ENCODE measurements at regions not wholly inside any gene's neighbourhood (a gene's known extent, or its start where the extent isn't known, plus 50 kb on each side); places are given as distances from the start of the nearest gene placed in this dataset.

GRCh38 chr10:7488418-7488829, 77.6 kb upstream of the SFMBT2 start:
- H3K27me3 Mint-ChIP-seq (ENCODE audit: insufficient read depth) = no peaks in the 10 kb centered on the region; the same call in none of the 2 replicates
- H3K4me1 Mint-ChIP-seq (ENCODE audit: low read depth) = no peaks in the 10 kb centered on the region
- no peak overlapping the region for H3K4me3 Mint-ChIP-seq
- no peak for DNase-seq
- no peak for TF ChIP-seq CTCF (IDR thresholded peaks at IDR 0.05)
- H3K27ac Mint-ChIP-seq = no peak overlapping the region
- peaks cover 39% of the 10 kb centered on the region for H3K9me3 Mint-ChIP-seq
- H3K36me3 Mint-ChIP-seq (ENCODE audit: low read depth) = no peaks in the 10 kb centered on the region

- Mint-ChIP-seq H3K36me3 (ENCODE audit: low read depth) (no peaks in the 10 kb centered on the region), H3K4me1 (ENCODE audit: low read depth) (no peaks in the 10 kb centered on the region)
These were observed 76.7 kb upstream of the SFMBT2 start for GRCh38 chr10:7487528-7487927.

GRCh38 chr10:7486528-7486927, 75.7 kb upstream of the SFMBT2 start:
- no peaks in the 10 kb centered on the region for H3K36me3 Mint-ChIP-seq (ENCODE audit: low read depth)
- H3K9me3 Mint-ChIP-seq = peaks cover 40% of the 10 kb centered on the region
- no peak for DNase-seq
- H3K4me3 Mint-ChIP-seq = no peak overlapping the region
- no peak overlapping the region for H3K27ac Mint-ChIP-seq
- H3K4me1 Mint-ChIP-seq (ENCODE audit: low read depth) = no peaks in the 10 kb centered on the region
- H3K27me3 Mint-ChIP-seq (ENCODE audit: insufficient read depth) = no peaks in the 10 kb centered on the region; the same call in 1 of the 2 replicates
- no peak for TF ChIP-seq CTCF (IDR thresholded peaks at IDR 0.05)

More at GRCh38 chr10:7487528-7487927, 76.7 kb upstream of the SFMBT2 start:
- TF ChIP-seq CTCF (IDR thresholded peaks at IDR 0.05) = no peak
- H3K9me3 Mint-ChIP-seq = peaks cover 39% of the 10 kb centered on the region
- H3K4me3 Mint-ChIP-seq = no peak overlapping the region
- no peak for DNase-seq
- H3K27me3 Mint-ChIP-seq (ENCODE audit: insufficient read depth) = no peaks in the 10 kb centered on the region; the same call in none of the 2 replicates
- no peak overlapping the region for H3K27ac Mint-ChIP-seq

- peaks cover 46% of the 10 kb centered on the region for H3K9me3 Mint-ChIP-seq
These were observed 75.0 kb upstream of the SFMBT2 start for GRCh38 chr10:7485799-7486198.

GRCh38 chr10:7485244-7485556, 74.4 kb upstream of the SFMBT2 start:
- H3K4me1 Mint-ChIP-seq (ENCODE audit: low read depth) = no peaks in the 10 kb centered on the region
- TF ChIP-seq CTCF (IDR thresholded peaks at IDR 0.05) = no peak
- H3K27ac Mint-ChIP-seq = no peak overlapping the region
- H3K36me3 Mint-ChIP-seq (ENCODE audit: low read depth) = no peaks in the 10 kb centered on the region
- H3K4me3 Mint-ChIP-seq = no peak overlapping the region
- DNase-seq = no peak
- H3K9me3 Mint-ChIP-seq = peaks cover 48% of the 10 kb centered on the region
- no peaks in the 10 kb centered on the region; the same call in 1 of the 2 replicates for H3K27me3 Mint-ChIP-seq (ENCODE audit: insufficient read depth)

More at GRCh38 chr10:7485799-7486198, 75.0 kb upstream of the SFMBT2 start:
- TF ChIP-seq CTCF (IDR thresholded peaks at IDR 0.05) = no peak
- Mint-ChIP-seq H3K27me3 (ENCODE audit: insufficient read depth) (no peaks in the 10 kb centered on the region; the same call in 1 of the 2 replicates), H3K27ac (no peak overlapping the region), H3K4me3 (no peak overlapping the region), H3K4me1 (ENCODE audit: low read depth) (no peaks in the 10 kb centered on the region), H3K36me3 (ENCODE audit: low read depth) (no peaks in the 10 kb centered on the region)
- no peak for DNase-seq

Data from HFFc6 (cell line).